Esophagus muscularis mucosa (tissue), 4 donors: ENCODE measurements at regions not wholly inside any gene's neighbourhood (a gene's known extent, or its start where the extent isn't known, plus 50 kb on each side); places are given as distances from the start of the nearest gene placed in this dataset.

Source experiments
- CTCF ChIP-seq, 3 experiments: fragments of 200-600 bp in 2 of 3; fragments of 450-650 bp in 1 of 3; sonication (generic) in 2 of 3; IDR thresholded peaks; one replicate each; pipeline ENCODE4 v1.5.1; 2017 to 2019; ENCODE audit warnings: antibody characterized with exemption in 3 of 3, mild to moderate bottlenecking in 2 of 3, moderate library complexity in 1 of 3
- EP300 ChIP-seq: sonication (generic); formaldehyde crosslinking; IDR thresholded peaks from one replicate; pipeline ENCODE4 v1.6.1; 2017; ENCODE audit warnings: antibody characterized with exemption
- POLR2A ChIP-seq: fragments of 450-650 bp; IDR thresholded peaks from one replicate; pipeline ENCODE4 v1.6.1; 2017; ENCODE audit warnings: antibody characterized with exemption, moderate library complexity, mild to moderate bottlenecking, low read depth
- POLR2AphosphoS5 ChIP-seq, 2 donors: sonication (generic); formaldehyde crosslinking; IDR thresholded peaks; one replicate each; pipeline ENCODE4 v1.6.1; 2017; ENCODE audit warnings: antibody characterized with exemption in 2 of 2

- TF ChIP-seq CTCF (IDR thresholded peaks at IDR 0.05) (no peak), EP300 (no peak), POLR2AphosphoS5 (IDR thresholded peaks at IDR 0.05) (no peak), POLR2A (no peak)
Measured at GRCh38 chr11:69941546-69942332, 122.5 kb upstream of the FGF3 start.
